GM12878 (cell line): ENCODE measurements at regions not wholly inside any gene's neighbourhood (a gene's known extent, or its start where the extent isn't known, plus 50 kb on each side); places are given as distances from the start of the nearest gene placed in this dataset.

Source experiments
- CREB1 ChIP-seq: IDR thresholded peaks from 2 replicates; pipeline ENCODE4 v1.6.1; 2012; ENCODE audit warnings: low read depth, mild to moderate bottlenecking, inconsistent platforms
- E2F4 ChIP-seq: IDR thresholded peaks from 2 replicates; pipeline ENCODE4 v1.6.1; 2012; ENCODE audit warnings: low read depth, low read length, improper control_type of control experiment
- EZH2 ChIP-seq: IDR thresholded peaks from 2 replicates; pipeline ENCODE4 v1.6.1; 2012; ENCODE audit warnings: low read depth, mild to moderate bottlenecking, control low read depth, inconsistent platforms, low read length, borderline replicate concordance; ENCODE audit not compliant: control insufficient read depth
- HCFC1 ChIP-seq: fragments of 150-350 bp; IDR thresholded peaks from 2 replicates; pipeline ENCODE4 v1.6.1; 2014; ENCODE audit warnings: low read length
- NR2C2 ChIP-seq: IDR thresholded peaks from 2 replicates; pipeline ENCODE4 v1.6.1; 2011; ENCODE audit warnings: borderline replicate concordance, low read depth; ENCODE audit not compliant: control insufficient read depth, insufficient read length
- POLR2AphosphoS5 ChIP-seq: IDR thresholded peaks from 2 replicates; pipeline ENCODE4 v1.6.1; 2011; ENCODE audit warnings: mild to moderate bottlenecking, low read length, inconsistent platforms
- ZZZ3 ChIP-seq: IDR thresholded peaks from 2 replicates; pipeline ENCODE4 v1.6.1; 2011; ENCODE audit warnings: low read depth; ENCODE audit not compliant: control insufficient read depth, insufficient read length

GRCh38 chr14:104295681-104296387, 157.4 kb downstream of the KIF26A start:
- TF ChIP-seq HCFC1 (no peak), ZZZ3 (no peak), NR2C2 (no peak), CREB1 (no peak), EZH2 (no peak), E2F4 (no peak), POLR2AphosphoS5 (no peak)
